Activated naive CD4-positive, alpha-beta T cell treated with anti-CD3 and anti-CD28 coated beads, Interleukin-2, amount 10 ng/mL, durations not matched to agents 7 days and 5 days (primary cell): ENCODE measurements at regions not wholly inside any gene's neighbourhood (a gene's known extent, or its start where the extent isn't known, plus 50 kb on each side); places are given as distances from the start of the nearest gene placed in this dataset.
"Not testable (repeated sequence)": the region's sequence is repeated elsewhere in the genome, so short reads cannot be mapped to it uniquely, and the experiment has no call there.

ENCODE experiments used
- CTCF ChIA-PET: fragments of 350-600 bp; sonication (Branson Sonifier 250); formaldehyde crosslinking; loops from one replicate; lab custom pipeline; 2021; ENCODE audit warnings: antibody characterized with exemption; lab: Charles Lee
- DNase-seq: peaks from one replicate; pipeline ENCODE4 v3.0.0-alpha.2; 2020
- H3K27ac Mint-ChIP-seq: one replicate; pipeline ENCODE4 v1.8.0; 2021; ENCODE audit warnings: mild to moderate bottlenecking, moderate library complexity, mixed read lengths
- H3K27me3 Mint-ChIP-seq: one replicate; pipeline ENCODE4 v1.8.0; 2021; ENCODE audit warnings: mild to moderate bottlenecking, mixed read lengths
- H3K36me3 Mint-ChIP-seq: one replicate; pipeline ENCODE4 v1.8.0; 2021; ENCODE audit warnings: mixed read lengths
- H3K4me1 Mint-ChIP-seq: one replicate; pipeline ENCODE4 v1.8.0; 2021; ENCODE audit warnings: mixed read lengths
- H3K4me3 Mint-ChIP-seq: one replicate; pipeline ENCODE4 v1.8.0; 2021; ENCODE audit warnings: mild to moderate bottlenecking, moderate library complexity, mixed read lengths
- H3K9me3 Mint-ChIP-seq: one replicate; pipeline ENCODE4 v1.8.0; 2021; ENCODE audit warnings: mixed read lengths

- CTCF ChIA-PET: interaction anchor here (1.0 kb wide), 1 partner anchor 74 kb away, joined by 3 read pairs; no protein-coding TSS in a partner anchor
- H3K4me1 Mint-ChIP-seq: peaks cover 8% of the 10 kb centered on the region
- no peak overlapping the region for H3K4me3 Mint-ChIP-seq
- peaks cover 3% of the 10 kb centered on the region for H3K27me3 Mint-ChIP-seq
- H3K27ac Mint-ChIP-seq: no peak overlapping the region
- H3K9me3 Mint-ChIP-seq: no peaks in the 10 kb centered on the region
- H3K36me3 Mint-ChIP-seq: no peaks in the 10 kb centered on the region
- DNase-seq: no peak
Measured at GRCh38 chr13:76829572-76830327, 56.5 kb downstream of the KCTD12 start.

- Mint-ChIP-seq H3K27me3 (peaks cover 4% of the 10 kb centered on the region), H3K9me3 (no peaks in the 10 kb centered on the region), H3K4me3 (no peak overlapping the region), H3K27ac (no peak overlapping the region), H3K36me3 (no peaks in the 10 kb centered on the region), H3K4me1 (peaks cover 8% of the 10 kb centered on the region)
- CTCF ChIA-PET: interaction anchor here (0.6 to 1.3 kb wide), 3 partner anchors 76 to 843 kb away, joined by 3 to 4 read pairs (median 3); no protein-coding TSS in a partner anchor
- no peak for DNase-seq
Measured at GRCh38 chr13:76828316-76828741, 57.9 kb downstream of the KCTD12 start.

- Mint-ChIP-seq H3K4me3 (no peak overlapping the region), H3K36me3 (no peaks in the 10 kb centered on the region), H3K9me3 (no peaks in the 10 kb centered on the region), H3K4me1 (peaks cover 10% of the 10 kb centered on the region), H3K27me3 (peaks cover 4% of the 10 kb centered on the region), H3K27ac (no peak overlapping the region)
- no peak for DNase-seq
- CTCF ChIA-PET: interaction anchor here (0.7 to 0.8 kb wide), 3 partner anchors 9 to 77 kb away, joined by 3 read pairs; no protein-coding TSS in a partner anchor
Measured at GRCh38 chr13:76826527-76826926, 59.7 kb downstream of the KCTD12 start.

- H3K27me3 Mint-ChIP-seq: peaks cover 4% of the 10 kb centered on the region
- H3K9me3 Mint-ChIP-seq: no peaks in the 10 kb centered on the region
- no peak overlapping the region for H3K4me3 Mint-ChIP-seq
- no peak overlapping the region for H3K27ac Mint-ChIP-seq
- H3K4me1 Mint-ChIP-seq: peaks cover 10% of the 10 kb centered on the region
- CTCF ChIA-PET: interaction anchor here (0.6 to 3.7 kb wide), 2 partner anchors 60 to 175 kb away, joined by 3 to 38 read pairs; partner anchors contain the start of gene KCTD12
- no peaks in the 10 kb centered on the region for H3K36me3 Mint-ChIP-seq
- DNase-seq: no peak
Measured at GRCh38 chr13:76825430-76825829, 60.8 kb downstream of the KCTD12 start.

- H3K27ac Mint-ChIP-seq: no peak overlapping the region
- no peaks in the 10 kb centered on the region for H3K9me3 Mint-ChIP-seq
- no peak for DNase-seq
- peaks cover 4% of the 10 kb centered on the region for H3K27me3 Mint-ChIP-seq
- no peak overlapping the region for H3K4me3 Mint-ChIP-seq
- H3K4me1 Mint-ChIP-seq: peaks cover 8% of the 10 kb centered on the region
- CTCF ChIA-PET: interaction anchor here (1.1 to 3.7 kb wide), 5 partner anchors 9 to 131 kb away, joined by 3 to 42 read pairs (median 7); partner anchors contain the start of gene KCTD12
- H3K36me3 Mint-ChIP-seq: no peaks in the 10 kb centered on the region
Measured at GRCh38 chr13:76823969-76824368, 62.2 kb downstream of the KCTD12 start.

- CTCF ChIA-PET: interaction anchor here (0.8 to 3.7 kb wide), 13 partner anchors 10 to 946 kb away, joined by 3 to 42 read pairs (median 5); partner anchors contain the start of gene KCTD12
- Mint-ChIP-seq H3K4me1 (peaks cover 2% of the 10 kb centered on the region), H3K36me3 (no peaks in the 10 kb centered on the region), H3K9me3 (no peaks in the 10 kb centered on the region), H3K27me3 (peaks cover 9% of the 10 kb centered on the region), H3K4me3 (no peak overlapping the region), H3K27ac (no peak overlapping the region)
- peak; percentile 25 for DNase-seq
Measured at GRCh38 chr13:76822698-76823267, 63.4 kb downstream of the KCTD12 start.

- H3K27me3 Mint-ChIP-seq: peaks cover 11% of the 10 kb centered on the region
- H3K36me3 Mint-ChIP-seq, H3K9me3 Mint-ChIP-seq, H3K27ac Mint-ChIP-seq, H3K4me1 Mint-ChIP-seq, H3K4me3 Mint-ChIP-seq, DNase-seq: not testable (repeated sequence)
- CTCF ChIA-PET: interaction anchor here (2.2 to 3.6 kb wide), 2 partner anchors 74 to 82 kb away, joined by 19 to 42 read pairs; no protein-coding TSS in a partner anchor
Measured at GRCh38 chr13:76821222-76821621, 65.0 kb downstream of the KCTD12 start.

GRCh38 chr13:76820759-76821158 lies 65.4 kb downstream of the KCTD12 start:
- DNase-seq: no peak
- H3K27ac Mint-ChIP-seq: no peak overlapping the region
- peaks cover 2% of the 10 kb centered on the region for H3K4me1 Mint-ChIP-seq
- H3K36me3 Mint-ChIP-seq: no peaks in the 10 kb centered on the region
- H3K4me3 Mint-ChIP-seq: no peak overlapping the region
- H3K9me3 Mint-ChIP-seq: no peaks in the 10 kb centered on the region
- CTCF ChIA-PET: no interaction called here
- peaks cover 11% of the 10 kb centered on the region for H3K27me3 Mint-ChIP-seq

GRCh38 chr13:76816394-76816793 lies 69.8 kb downstream of the KCTD12 start:
- no peak overlapping the region for H3K27ac Mint-ChIP-seq
- peaks cover 23% of the 10 kb centered on the region for H3K27me3 Mint-ChIP-seq
- H3K4me3 Mint-ChIP-seq: no peak overlapping the region
- no peaks in the 10 kb centered on the region for H3K4me1 Mint-ChIP-seq
- CTCF ChIA-PET: interaction anchor here (1.2 to 2.0 kb wide), 2 partner anchors 67 to 946 kb away, joined by 3 to 4 read pairs; no protein-coding TSS in a partner anchor
- no peaks in the 10 kb centered on the region for H3K9me3 Mint-ChIP-seq
- no peak for DNase-seq
- no peaks in the 10 kb centered on the region for H3K36me3 Mint-ChIP-seq

GRCh38 chr13:76815344-76815743 lies 70.9 kb downstream of the KCTD12 start:
- Mint-ChIP-seq H3K27me3 (peaks cover 26% of the 10 kb centered on the region), H3K4me1 (no peaks in the 10 kb centered on the region), H3K4me3 (no peak overlapping the region), H3K36me3 (no peaks in the 10 kb centered on the region), H3K9me3 (no peaks in the 10 kb centered on the region), H3K27ac (no peak overlapping the region)
- DNase-seq: no peak
- CTCF ChIA-PET: interaction anchor here (1.2 kb wide), 1 partner anchor 945 kb away, joined by 3 read pairs; no protein-coding TSS in a partner anchor

GRCh38 chr13:76813891-76814290 lies 72.3 kb downstream of the KCTD12 start:
- DNase-seq: no peak
- no peaks in the 10 kb centered on the region for H3K36me3 Mint-ChIP-seq
- H3K9me3 Mint-ChIP-seq: peaks cover 6% of the 10 kb centered on the region
- peaks cover 26% of the 10 kb centered on the region for H3K27me3 Mint-ChIP-seq
- H3K4me1 Mint-ChIP-seq: no peaks in the 10 kb centered on the region
- CTCF ChIA-PET: interaction anchor here (0.6 kb wide), 1 partner anchor 78 kb away, joined by 3 read pairs; no protein-coding TSS in a partner anchor
- H3K27ac Mint-ChIP-seq: no peak overlapping the region
- H3K4me3 Mint-ChIP-seq: no peak overlapping the region

- H3K4me3 Mint-ChIP-seq: no peak overlapping the region
- H3K36me3 Mint-ChIP-seq: no peaks in the 10 kb centered on the region
- peaks cover 25% of the 10 kb centered on the region for H3K27me3 Mint-ChIP-seq
- no peaks in the 10 kb centered on the region for H3K4me1 Mint-ChIP-seq
- peaks cover 6% of the 10 kb centered on the region for H3K9me3 Mint-ChIP-seq
- CTCF ChIA-PET: interaction anchor here (0.6 kb wide), 1 partner anchor 78 kb away, joined by 3 read pairs; no protein-coding TSS in a partner anchor
- no peak overlapping the region for H3K27ac Mint-ChIP-seq
- DNase-seq: no peak
Measured at GRCh38 chr13:76813000-76813691, 73.1 kb downstream of the KCTD12 start.

GRCh38 chr13:76812206-76812897 lies 73.9 kb downstream of the KCTD12 start:
- CTCF ChIA-PET: no interaction called here
- no peaks in the 10 kb centered on the region for H3K4me1 Mint-ChIP-seq
- no peak for DNase-seq

More at GRCh38 chr13:76812206-76812897, 73.9 kb downstream of the KCTD12 start:
- Mint-ChIP-seq H3K36me3 (no peaks in the 10 kb centered on the region), H3K27me3 (peaks cover 19% of the 10 kb centered on the region), H3K27ac (no peak overlapping the region), H3K9me3 (peaks cover 6% of the 10 kb centered on the region), H3K4me3 (no peak overlapping the region)
